Immature natural killer cell (primary cell): ENCODE measurements at regions not wholly inside any gene's neighbourhood (a gene's known extent, or its start where the extent isn't known, plus 50 kb on each side); places are given as distances from the start of the nearest gene placed in this dataset.

Experiments used
- DNase-seq, 3 donors: peaks; one replicate each; pipeline ENCODE4 v3.0.0; 2022; ENCODE audit warnings: mixed read lengths in 1 of 3
- H3K27ac Mint-ChIP-seq, 6 donors: one replicate each; pipeline ENCODE4 v1.8.0; 2020; ENCODE audit warnings: mixed read lengths in 6 of 6, mild to moderate bottlenecking in 5 of 6, inconsistent platforms in 4 of 6, moderate library complexity in 3 of 6
- H3K27me3 Mint-ChIP-seq, 3 donors: one replicate each; pipeline ENCODE4 v1.8.0; 2020 to 2021; ENCODE audit warnings: low read depth in 3 of 3, mild to moderate bottlenecking in 3 of 3, mixed read lengths in 3 of 3, moderate library complexity in 3 of 3, inconsistent platforms in 1 of 3
- H3K36me3 Mint-ChIP-seq, 3 donors: one replicate each; pipeline ENCODE4 v1.8.0; 2020; ENCODE audit warnings: mixed read lengths in 3 of 3, inconsistent platforms in 2 of 3, mild to moderate bottlenecking in 2 of 3
- H3K4me1 Mint-ChIP-seq, 2 donors: one replicate each; pipeline ENCODE4 v1.8.0; 2020; ENCODE audit warnings: inconsistent platforms in 2 of 2, mild to moderate bottlenecking in 2 of 2, mixed read lengths in 2 of 2, moderate library complexity in 1 of 2
- H3K4me3 Mint-ChIP-seq, 5 donors: one replicate each; pipeline ENCODE4 v1.8.0; 2020; ENCODE audit warnings: mild to moderate bottlenecking in 5 of 5, mixed read lengths in 5 of 5, inconsistent platforms in 3 of 5, moderate library complexity in 3 of 5
- H3K9me3 Mint-ChIP-seq, 6 donors: one replicate each; pipeline ENCODE4 v1.8.0; 2020; ENCODE audit warnings: mild to moderate bottlenecking in 6 of 6, mixed read lengths in 6 of 6, inconsistent platforms in 4 of 6, moderate library complexity in 3 of 6

GRCh38 chr2:5537180-5537688, 154.9 kb upstream of the SOX11 start:
- no peaks in the 10 kb centered on the region for H3K36me3 Mint-ChIP-seq
- no peaks in the 10 kb centered on the region for H3K4me1 Mint-ChIP-seq
- H3K27ac Mint-ChIP-seq, result no peak overlapping the region
- no peak overlapping the region for H3K4me3 Mint-ChIP-seq
- DNase-seq, result no peak
- H3K27me3 Mint-ChIP-seq, result peaks cover 0 to 2% (median 0%) of the 10 kb centered on the region in 3 donors
- peaks cover 0 to 30% (median 6%) of the 10 kb centered on the region in 6 donors for H3K9me3 Mint-ChIP-seq

GRCh38 chr2:5538313-5538712, 153.9 kb upstream of the SOX11 start:
- Mint-ChIP-seq H3K4me1 (no peaks in the 10 kb centered on the region), H3K36me3 (no peaks in the 10 kb centered on the region), H3K9me3 (peaks cover 4 to 32% (median 5%) of the 10 kb centered on the region in 6 donors)

DNA sequence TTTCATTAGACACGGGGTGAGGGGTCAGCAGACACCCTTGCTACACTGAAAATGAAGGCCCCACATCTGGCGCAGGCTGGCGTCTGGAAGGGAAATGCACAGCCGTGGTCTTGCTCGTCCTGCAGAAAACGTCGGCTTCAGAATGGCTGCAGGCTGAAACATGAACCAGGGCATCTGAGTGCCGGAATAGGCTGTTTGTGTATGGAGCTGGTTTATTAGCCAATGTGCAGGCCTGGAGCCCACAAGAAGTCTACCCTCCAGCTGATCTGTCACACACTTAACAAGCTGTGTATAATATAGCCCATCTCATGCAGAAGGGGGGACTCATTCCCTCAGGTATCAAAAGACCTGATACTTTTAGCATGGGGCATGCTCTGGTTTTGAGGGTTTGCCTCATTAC, 153.4 kb upstream of the SOX11 start:
- no peaks in the 10 kb centered on the region for H3K4me1 Mint-ChIP-seq
- no peak for DNase-seq
- H3K27me3 Mint-ChIP-seq, result no peaks in the 10 kb centered on the region
- H3K4me3 Mint-ChIP-seq, result no peak overlapping the region
- H3K27ac Mint-ChIP-seq, result no peak overlapping the region
- peaks cover 4 to 35% (median 8%) of the 10 kb centered on the region in 6 donors for H3K9me3 Mint-ChIP-seq
- H3K36me3 Mint-ChIP-seq, result no peaks in the 10 kb centered on the region

More at GRCh38 chr2:5538313-5538712, 153.9 kb upstream of the SOX11 start:
- no peak for DNase-seq
- H3K27me3 Mint-ChIP-seq, result no peaks in the 10 kb centered on the region
- H3K4me3 Mint-ChIP-seq, result no peak overlapping the region
- no peak overlapping the region for H3K27ac Mint-ChIP-seq

- Mint-ChIP-seq H3K36me3 (no peaks in the 10 kb centered on the region), H3K9me3 (peaks cover 4 to 29% (median 8%) of the 10 kb centered on the region in 6 donors), H3K27me3 (no peaks in the 10 kb centered on the region), H3K4me3 (no peak overlapping the region), H3K27ac (no peak overlapping the region), H3K4me1 (no peaks in the 10 kb centered on the region)
- no peak for DNase-seq
These were observed 152.7 kb upstream of the SOX11 start for GRCh38 chr2:5539282-5540165.

- Mint-ChIP-seq H3K27me3 (no peaks in the 10 kb centered on the region), H3K4me1 (no peaks in the 10 kb centered on the region), H3K36me3 (no peaks in the 10 kb centered on the region), H3K9me3 (peaks cover 6 to 38% (median 9%) of the 10 kb centered on the region in 6 donors), H3K27ac (no peak overlapping the region), H3K4me3 (no peak overlapping the region)
- DNase-seq, result no peak
These were observed 151.3 kb upstream of the SOX11 start for GRCh38 chr2:5540856-5541255.

DNA sequence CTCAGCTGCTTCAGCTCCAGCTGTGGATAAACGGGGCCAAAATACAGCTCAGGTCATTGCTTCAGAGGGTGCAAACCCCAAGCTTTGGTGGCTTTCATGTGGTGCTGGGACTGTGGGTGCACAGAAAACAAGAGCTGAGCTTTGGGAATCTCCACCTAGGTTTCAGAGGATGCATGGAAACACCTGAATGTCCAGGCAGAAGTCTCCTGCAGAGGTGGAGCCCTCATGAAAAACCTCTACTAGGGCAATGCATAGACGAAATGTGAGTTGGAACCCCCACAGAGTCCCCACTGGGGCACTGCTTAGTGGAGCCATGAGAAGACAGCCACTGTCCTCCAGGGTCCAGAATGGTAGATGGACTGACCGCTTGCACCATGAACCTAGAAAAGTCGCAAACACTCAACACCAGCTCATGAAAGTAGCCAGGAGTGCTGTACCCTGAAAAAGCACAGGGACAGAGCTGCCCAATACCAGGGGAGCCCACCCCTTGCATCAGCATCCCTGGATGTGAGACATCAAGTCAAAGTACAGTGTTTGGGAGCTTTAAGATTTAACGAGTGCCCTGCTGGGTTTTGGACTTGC, 147.9 kb upstream of the SOX11 start:
- no peak overlapping the region for H3K4me3 Mint-ChIP-seq
- H3K27ac Mint-ChIP-seq, result no peak overlapping the region
- no peaks in the 10 kb centered on the region for H3K36me3 Mint-ChIP-seq

GRCh38 chr2:5546181-5546580, 146.0 kb upstream of the SOX11 start:
- peaks cover 2 to 41% (median 13%) of the 10 kb centered on the region in 6 donors for H3K9me3 Mint-ChIP-seq
- H3K4me1 Mint-ChIP-seq, result no peaks in the 10 kb centered on the region
- H3K36me3 Mint-ChIP-seq, result no peaks in the 10 kb centered on the region
- no peak for DNase-seq
- H3K27ac Mint-ChIP-seq, result no peak overlapping the region
- H3K27me3 Mint-ChIP-seq, result no peaks in the 10 kb centered on the region
- H3K4me3 Mint-ChIP-seq, result no peak overlapping the region

More for the DNA sequence above, 147.9 kb upstream of the SOX11 start:
- DNase-seq, result no peak
- H3K27me3 Mint-ChIP-seq, result no peaks in the 10 kb centered on the region
- peaks cover 4 to 36% (median 9%) of the 10 kb centered on the region in 6 donors for H3K9me3 Mint-ChIP-seq
- H3K4me1 Mint-ChIP-seq, result no peaks in the 10 kb centered on the region

- DNase-seq, result no peak
- Mint-ChIP-seq H3K9me3 (peaks cover 4 to 35% (median 14%) of the 10 kb centered on the region in 6 donors), H3K4me3 (no peak overlapping the region), H3K4me1 (no peaks in the 10 kb centered on the region), H3K36me3 (no peaks in the 10 kb centered on the region), H3K27ac (no peak overlapping the region), H3K27me3 (no peaks in the 10 kb centered on the region)
These were observed 143.0 kb upstream of the SOX11 start for GRCh38 chr2:5548991-5549715.

DNA sequence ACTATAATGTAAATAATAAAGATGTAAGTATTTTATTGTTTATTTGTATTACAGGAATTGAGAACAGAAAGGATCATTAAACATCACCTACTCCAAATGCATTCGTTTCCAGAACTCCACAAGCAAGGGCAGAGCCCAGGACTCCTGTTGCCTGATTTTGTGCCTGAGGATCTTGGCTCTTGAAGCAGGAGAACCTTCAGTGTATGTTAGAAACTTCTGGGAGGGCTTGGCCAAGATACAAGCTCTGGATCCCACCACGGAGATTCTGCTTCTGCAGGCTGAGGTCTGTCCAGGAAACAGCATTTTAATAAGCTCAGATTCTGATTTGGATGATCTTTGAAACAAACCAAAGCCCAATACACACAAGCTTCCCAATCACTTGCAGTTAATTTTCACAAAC, 142.4 kb upstream of the SOX11 start:
- Mint-ChIP-seq H3K4me1 (no peaks in the 10 kb centered on the region), H3K4me3 (no peak overlapping the region), H3K27me3 (no peaks in the 10 kb centered on the region), H3K9me3 (peaks cover 4 to 39% (median 14%) of the 10 kb centered on the region in 6 donors), H3K27ac (no peak overlapping the region), H3K36me3 (no peaks in the 10 kb centered on the region)
- DNase-seq, result no peak

DNA sequence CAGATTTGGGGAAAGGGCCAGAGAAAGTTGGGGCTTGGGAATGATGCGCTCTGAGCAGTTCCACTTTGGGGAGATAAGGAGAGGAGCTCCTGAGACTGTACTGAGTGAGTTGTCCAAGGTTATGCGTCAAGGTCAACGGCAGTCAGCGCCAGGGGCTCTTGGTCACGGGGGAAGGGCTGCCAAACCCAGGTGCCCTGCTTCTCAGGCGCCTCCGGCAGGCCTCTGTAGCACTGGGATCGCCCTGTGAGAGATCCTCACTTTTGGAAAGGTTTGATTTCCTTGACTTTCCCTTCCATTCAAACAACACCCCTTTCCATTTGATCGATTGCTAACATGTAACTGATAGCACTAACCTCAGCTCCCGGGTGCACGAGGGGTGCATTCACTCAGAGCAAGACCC, 136.5 kb upstream of the SOX11 start:
- Mint-ChIP-seq H3K27me3 (peaks cover 0 to 3% (median 0%) of the 10 kb centered on the region in 3 donors), H3K9me3 (peaks cover 4 to 50% (median 13%) of the 10 kb centered on the region in 6 donors), H3K4me3 (no peak overlapping the region), H3K27ac (no peak overlapping the region), H3K36me3 (no peaks in the 10 kb centered on the region), H3K4me1 (no peaks in the 10 kb centered on the region)
- DNase-seq, result no peak

GRCh38 chr2:5561006-5561405, 131.2 kb upstream of the SOX11 start:
- H3K36me3 Mint-ChIP-seq, result no peaks in the 10 kb centered on the region
- no peak for DNase-seq
- no peak overlapping the region for H3K4me3 Mint-ChIP-seq
- H3K9me3 Mint-ChIP-seq, result peaks cover 0 to 35% (median 10%) of the 10 kb centered on the region in 6 donors
- H3K27me3 Mint-ChIP-seq, result peaks cover 2 to 5% (median 4%) of the 10 kb centered on the region in 3 donors
- no peak overlapping the region for H3K27ac Mint-ChIP-seq
- no peaks in the 10 kb centered on the region for H3K4me1 Mint-ChIP-seq

DNA sequence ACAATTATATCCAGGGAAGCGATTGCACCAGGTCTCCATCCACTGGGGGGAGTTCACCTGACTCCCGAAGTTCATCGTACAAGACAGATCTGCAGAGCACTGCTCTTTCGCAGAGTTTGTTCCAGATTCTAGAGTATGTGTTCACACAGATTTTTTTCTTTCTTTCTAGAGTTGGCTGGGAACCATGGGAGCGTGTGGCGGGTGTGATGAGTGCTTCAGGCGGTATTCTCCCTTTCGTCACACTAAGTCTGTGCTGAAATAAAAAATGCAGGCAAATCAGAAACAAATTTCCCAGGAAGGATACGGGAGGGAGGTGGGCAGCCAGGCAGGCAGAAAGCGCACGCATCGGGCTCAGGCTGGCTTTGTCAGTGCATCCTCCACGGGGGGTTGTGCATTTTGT, 129.8 kb upstream of the SOX11 start:
- H3K27me3 Mint-ChIP-seq, result peaks cover 2 to 5% (median 4%) of the 10 kb centered on the region in 3 donors
- H3K4me3 Mint-ChIP-seq, result no peak overlapping the region
- no peaks in the 10 kb centered on the region for H3K36me3 Mint-ChIP-seq
- H3K9me3 Mint-ChIP-seq, result peaks cover 0 to 29% (median 9%) of the 10 kb centered on the region in 6 donors
- H3K4me1 Mint-ChIP-seq, result no peaks in the 10 kb centered on the region
- DNase-seq, result no peak
- H3K27ac Mint-ChIP-seq, result no peak overlapping the region

DNA sequence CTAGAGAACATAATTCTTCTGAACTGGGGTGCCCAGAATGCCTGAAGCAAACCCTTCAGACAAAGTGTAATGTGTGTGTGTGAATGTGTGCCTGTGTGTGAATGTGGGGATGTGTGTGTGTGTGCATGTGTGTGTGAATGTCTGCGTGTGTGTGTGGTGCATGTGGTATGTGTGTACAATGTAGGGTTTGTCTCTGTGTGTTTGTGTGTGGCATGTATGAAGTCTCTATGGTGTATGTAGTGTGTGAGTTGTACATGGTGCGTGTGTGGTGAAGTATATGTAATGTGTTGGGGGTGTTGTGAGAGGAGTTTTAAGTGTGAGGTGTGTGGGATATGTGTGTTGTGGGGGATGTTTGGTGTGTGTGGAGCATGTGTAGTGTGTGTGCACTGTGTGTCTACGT, 129.3 kb upstream of the SOX11 start:
- Mint-ChIP-seq H3K36me3 (no peaks in the 10 kb centered on the region), H3K4me1 (no peaks in the 10 kb centered on the region), H3K9me3 (peaks cover 0 to 25% (median 7%) of the 10 kb centered on the region in 6 donors), H3K27ac (no peak overlapping the region), H3K4me3 (no peak overlapping the region), H3K27me3 (peaks cover 2 to 5% (median 4%) of the 10 kb centered on the region in 3 donors)
- no peak for DNase-seq

- Mint-ChIP-seq H3K9me3 (peaks cover 0 to 23% (median 7%) of the 10 kb centered on the region in 6 donors), H3K36me3 (no peaks in the 10 kb centered on the region), H3K4me1 (no peaks in the 10 kb centered on the region)
These were observed 128.8 kb upstream of the SOX11 start for GRCh38 chr2:5563411-5563810.

More at GRCh38 chr2:5563411-5563810, 128.8 kb upstream of the SOX11 start:
- Mint-ChIP-seq H3K4me3 (no peak overlapping the region), H3K27ac (no peak overlapping the region), H3K27me3 (peaks cover 2 to 5% (median 4%) of the 10 kb centered on the region in 3 donors)
- DNase-seq, result no peak
